ENCODE measurements at regions not wholly inside any gene's neighbourhood (a gene's known extent, or its start where the extent isn't known, plus 50 kb on each side); places are given as distances from the start of the nearest gene placed in this dataset.

GRCh38 chr2:166653185-166653813 lies 159.2 kb upstream of the SCN7A start:
- intact Hi-C loops (cut with micrococcal nuclease) (no loop called here), in situ Hi-C loops (cut with MboI) (no loop called here)
- no peak overlapping the region for H2AFZ ChIP-seq (ENCODE audit: low read depth, low read length)
- no peaks in the 10 kb centered on the region for H3K79me2 ChIP-seq (ENCODE audit: control insufficient read depth, insufficient read depth, low read length)
- no peaks in the 10 kb centered on the region for H3K27me3 ChIP-seq (ENCODE audit: control insufficient read depth in 2 of 2, insufficient read depth in 2 of 2, low read length in 2 of 2)
- no peak overlapping the region for H3K27ac ChIP-seq (ENCODE audit: extremely low read depth, low read depth, low read length)
- no peaks in the 10 kb centered on the region for H3K9me1 ChIP-seq (ENCODE audit: control insufficient read depth, insufficient read depth, low read length)
- ChIA-PET CTCF (ENCODE audit: low intra/inter-chr PET ratio) (no interaction called here), POLR2A (no interaction called here)
- ATAC-seq (no peak), DNase-seq (ENCODE audit: extremely low read depth in 1 of 4, low spot score in 3 of 4) (no peak), FAIRE-seq (no peak)
- H3K9me3 ChIP-seq (replicated peaks; ENCODE audit: control insufficient read depth, insufficient read depth, low read depth, low read length) = no peaks in the 10 kb centered on the region
- TF ChIP-seq CEBPG (CRISPR knock-in tag; IDR thresholded peaks at IDR 0.05) (no peak), CEBPG (tag; conservative IDR thresholded peaks at IDR 0.05 in 1 of 2, IDR thresholded peaks at IDR 0.05 in 1 of 2) (peak; percentile 55 to 91; a peak in 3 of 4 replicates), MEIS2 (IDR thresholded peaks at IDR 0.05; ENCODE audit: partially characterized antibody) (no peak), ZNF57 (CRISPR knock-in tag; IDR thresholded peaks at IDR 0.05) (no peak), CEBPB (tag; IDR thresholded peaks at IDR 0.05) (peak; percentile 89), ZNF174 (CRISPR knock-in tag; IDR thresholded peaks at IDR 0.05) (no peak), THRB (CRISPR knock-in tag; conservative IDR thresholded peaks at IDR 0.05) (no peak), MAFG (tag; conservative IDR thresholded peaks at IDR 0.05) (no peak)
- H3K4me1 ChIP-seq (replicated peaks in 1 of 2; ENCODE audit: control insufficient read depth in 2 of 2, insufficient read depth in 2 of 2, low read length in 2 of 2) = no peaks in the 10 kb centered on the region
- no peaks in the 10 kb centered on the region for H3K36me3 ChIP-seq (ENCODE audit: control insufficient read depth, insufficient read depth, low read length)
- WGBS (ENCODE audit: insufficient coverage, low coverage, missing lambda C conversion rate) = 0% methylated on average over 4 of the region's 4 CpGs
- H3K4me3 ChIP-seq = no peak overlapping the region
- H4K20me1 ChIP-seq (replicated peaks; ENCODE audit: control insufficient read depth, insufficient read depth, low read length) = no peaks in the 10 kb centered on the region
- no peak overlapping the region for H3K4me2 ChIP-seq (ENCODE audit: insufficient read depth, low read length)
- H3K9ac ChIP-seq (ENCODE audit: insufficient read depth in 1 of 2, low read depth in 2 of 2, low read length in 2 of 2) = no peak overlapping the region
- BruUV-seq (replicated peaks) = no TSS peak

All from K562 (cell line).